Esophagus squamous epithelium (tissue), 5 donors: ENCODE measurements at regions not wholly inside any gene's neighbourhood (a gene's known extent, or its start where the extent isn't known, plus 50 kb on each side); places are given as distances from the start of the nearest gene placed in this dataset.

ENCODE experiments used
- DNase-seq: peaks from one replicate; lab custom pipeline; 2025; lab: John Stamatoyannopoulos, UW
- H3K27ac ChIP-seq, 4 donors: fragments of 200-600 bp; sonication (generic); one replicate each; pipeline ENCODE4 v1.5.1; 2016 to 2019; ENCODE audit warnings: mild to moderate bottlenecking in 1 of 4
- H3K27me3 ChIP-seq, 4 donors: fragments of 200-600 bp; sonication (generic); 1 replicate in 3 of 4; 2 replicates in 1 of 4; pipeline versions ENCODE4 v1.5.1 to v1.6.0; 2017 to 2021; ENCODE audit warnings: antibody characterized with exemption in 1 of 4
- H3K36me3 ChIP-seq, 3 donors: fragments of 200-600 bp; sonication (generic); one replicate each; pipeline ENCODE4 v1.5.1; 2016 to 2019
- H3K4me1 ChIP-seq, 3 donors: fragments of 200-600 bp; sonication (generic); one replicate each; pipeline ENCODE4 v1.5.1; 2017 to 2019
- H3K4me3 ChIP-seq, 4 donors: fragments of 200-600 bp; sonication (generic); 1 replicate in 3 of 4; 2 replicates in 1 of 4; pipeline ENCODE4 v1.5.1; 2016 to 2019; ENCODE audit warnings: mild to moderate bottlenecking in 2 of 4, moderate library complexity in 1 of 4
- H3K9me3 ChIP-seq, 3 donors: fragments of 200-600 bp; sonication (generic); one replicate each; pipeline ENCODE4 v1.5.1; 2016 to 2019
- POLR2A ChIP-seq, 4 donors: fragments of 450-650 bp; IDR thresholded peaks; one replicate each; pipeline ENCODE4 v1.6.1; 2017; ENCODE audit warnings: antibody characterized with exemption in 4 of 4, mild to moderate bottlenecking in 4 of 4, moderate library complexity in 3 of 4
- WGBS, 2 donors: methylation state at CpG; one replicate each; pipeline ENCODE4 v1.1.5; 2018; 5-methylcytosine and 5-hydroxymethylcytosine counted together
- intact Hi-C: fragments of 100-400 bp; cut with DNase I; formaldehyde crosslinking; loops from one replicate; pipeline ENCODE4 v1.15.0; 2022
- TF ChIP-seq, protein P1 (sequence below), 6 experiments: fragments of 450-650 bp in 4 of 6; fragments of 200-600 bp in 2 of 6; sonication (generic) in 2 of 6; IDR thresholded peaks; one replicate each; pipeline ENCODE4 v1.5.1; 2016 to 2019; ENCODE audit warnings: antibody characterized with exemption in 6 of 6, mild to moderate bottlenecking in 4 of 6, moderate library complexity in 4 of 6
- donor health status: DM: yes; HTN: yes; CAD: no.

DNA sequence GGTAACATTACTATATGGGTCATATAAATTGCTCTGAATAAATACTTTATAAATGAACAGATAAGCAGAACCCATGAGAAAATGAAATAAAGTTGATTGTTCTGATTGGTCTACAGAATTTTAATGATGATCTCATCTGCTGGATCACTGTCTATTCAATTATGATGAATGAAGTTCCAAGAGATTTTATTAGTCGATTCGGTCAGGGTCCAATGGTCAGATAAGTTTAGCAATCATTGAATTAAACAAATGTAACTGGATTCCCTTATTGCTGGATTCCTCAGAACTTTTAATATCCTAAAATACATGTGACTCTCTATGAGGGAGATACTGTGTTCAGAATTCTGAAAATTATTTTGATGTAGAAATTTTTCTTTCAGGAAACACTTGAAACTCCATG is 715.2 kb downstream of the EPM2A start:
- Histone ChIP-seq H3K4me3 (no peak overlapping the region), H3K27me3 (no peaks in the 10 kb centered on the region), H3K4me1 (peaks cover 0 to 8% (median 0%) of the 10 kb centered on the region in 3 donors), H3K36me3 (no peaks in the 10 kb centered on the region), H3K9me3 (no peaks in the 10 kb centered on the region), H3K27ac (no peak overlapping the region)
- intact Hi-C loops: no loop called here
- 94 to 100% methylated on average over 2 of the region's 2 CpGs for WGBS, 2 donors
- TF ChIP-seq POLR2A (IDR thresholded peaks at IDR 0.05): no peak
- TF ChIP-seq, protein P1, sequence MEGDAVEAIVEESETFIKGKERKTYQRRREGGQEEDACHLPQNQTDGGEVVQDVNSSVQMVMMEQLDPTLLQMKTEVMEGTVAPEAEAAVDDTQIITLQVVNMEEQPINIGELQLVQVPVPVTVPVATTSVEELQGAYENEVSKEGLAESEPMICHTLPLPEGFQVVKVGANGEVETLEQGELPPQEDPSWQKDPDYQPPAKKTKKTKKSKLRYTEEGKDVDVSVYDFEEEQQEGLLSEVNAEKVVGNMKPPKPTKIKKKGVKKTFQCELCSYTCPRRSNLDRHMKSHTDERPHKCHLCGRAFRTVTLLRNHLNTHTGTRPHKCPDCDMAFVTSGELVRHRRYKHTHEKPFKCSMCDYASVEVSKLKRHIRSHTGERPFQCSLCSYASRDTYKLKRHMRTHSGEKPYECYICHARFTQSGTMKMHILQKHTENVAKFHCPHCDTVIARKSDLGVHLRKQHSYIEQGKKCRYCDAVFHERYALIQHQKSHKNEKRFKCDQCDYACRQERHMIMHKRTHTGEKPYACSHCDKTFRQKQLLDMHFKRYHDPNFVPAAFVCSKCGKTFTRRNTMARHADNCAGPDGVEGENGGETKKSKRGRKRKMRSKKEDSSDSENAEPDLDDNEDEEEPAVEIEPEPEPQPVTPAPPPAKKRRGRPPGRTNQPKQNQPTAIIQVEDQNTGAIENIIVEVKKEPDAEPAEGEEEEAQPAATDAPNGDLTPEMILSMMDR (IDR thresholded peaks at IDR 0.05): no peak
- DNase-seq: no peak

DNA sequence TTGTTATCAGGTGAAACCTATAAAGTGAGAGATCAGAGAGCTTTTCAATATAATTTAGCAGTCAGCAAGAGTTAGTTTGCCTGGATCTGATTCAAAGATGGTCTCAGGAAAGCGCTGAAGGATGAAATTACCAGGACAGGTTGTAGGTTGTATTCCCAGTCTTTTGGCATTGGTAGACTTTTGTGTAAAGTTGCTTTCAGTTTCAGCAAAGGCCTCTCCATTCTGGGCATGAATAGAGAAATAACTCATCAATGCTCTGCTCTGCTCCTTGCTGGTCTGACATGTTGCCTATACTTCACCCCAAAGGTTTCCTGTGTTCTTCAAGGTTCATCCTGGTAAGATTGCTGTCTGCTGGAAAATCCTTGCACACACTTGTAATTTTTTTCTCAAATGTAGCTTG is 714.8 kb downstream of the EPM2A start:
- no peaks in the 10 kb centered on the region for H3K27me3 ChIP-seq
- TF ChIP-seq POLR2A (IDR thresholded peaks at IDR 0.05): no peak
- TF ChIP-seq, protein P1 (IDR thresholded peaks at IDR 0.05): no peak
- H3K9me3 ChIP-seq: no peaks in the 10 kb centered on the region
- H3K4me1 ChIP-seq: peaks cover 0 to 7% (median 0%) of the 10 kb centered on the region in 3 donors
- H3K27ac ChIP-seq: no peak overlapping the region
- no peak for DNase-seq
- no peak overlapping the region for H3K4me3 ChIP-seq
- intact Hi-C loops: no loop called here
- H3K36me3 ChIP-seq: no peaks in the 10 kb centered on the region
- 71 to 80% methylated on average over 1 of the region's 1 CpG for WGBS, 2 donors

DNA sequence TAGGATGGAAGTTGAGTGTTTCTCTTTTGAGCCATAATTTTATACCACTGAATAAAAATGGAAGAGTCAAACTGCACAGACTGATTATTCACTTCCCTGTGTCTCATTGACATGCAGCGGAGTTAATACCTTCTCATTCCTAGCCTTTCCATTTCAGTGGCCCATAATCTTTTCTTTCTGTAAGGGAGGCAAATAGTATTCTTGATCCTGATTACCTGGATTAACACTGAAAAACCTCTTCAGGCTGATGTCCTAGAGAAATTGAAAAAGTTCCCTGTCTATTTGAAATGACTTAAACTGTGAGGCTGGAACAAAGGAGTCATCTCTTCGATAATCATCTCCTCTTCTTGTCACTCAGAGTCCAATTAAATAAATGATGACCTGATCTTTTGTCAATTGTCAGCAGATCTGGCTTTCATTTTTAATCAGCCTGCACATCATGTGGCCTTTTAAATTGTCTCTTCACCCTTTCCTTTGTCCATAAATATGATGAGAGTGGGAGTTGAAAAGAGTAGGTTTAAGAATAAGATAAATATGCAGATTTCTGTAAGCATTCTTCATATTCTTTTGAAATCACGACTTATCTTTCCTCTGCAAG is 713.0 kb downstream of the EPM2A start:
- intact Hi-C loops: no loop called here
- TF ChIP-seq POLR2A (IDR thresholded peaks at IDR 0.05): no peak
- TF ChIP-seq, protein P1 (IDR thresholded peaks at IDR 0.05): no peak
- no peak for DNase-seq
- no peak overlapping the region for H3K4me3 ChIP-seq
- WGBS, 2 donors: 66 to 68% methylated on average over 3 of the region's 3 CpGs
- no peaks in the 10 kb centered on the region for H3K36me3 ChIP-seq
- H3K27ac ChIP-seq: no peak overlapping the region
- no peaks in the 10 kb centered on the region for H3K4me1 ChIP-seq
- no peaks in the 10 kb centered on the region for H3K27me3 ChIP-seq
- H3K9me3 ChIP-seq: no peaks in the 10 kb centered on the region

DNA sequence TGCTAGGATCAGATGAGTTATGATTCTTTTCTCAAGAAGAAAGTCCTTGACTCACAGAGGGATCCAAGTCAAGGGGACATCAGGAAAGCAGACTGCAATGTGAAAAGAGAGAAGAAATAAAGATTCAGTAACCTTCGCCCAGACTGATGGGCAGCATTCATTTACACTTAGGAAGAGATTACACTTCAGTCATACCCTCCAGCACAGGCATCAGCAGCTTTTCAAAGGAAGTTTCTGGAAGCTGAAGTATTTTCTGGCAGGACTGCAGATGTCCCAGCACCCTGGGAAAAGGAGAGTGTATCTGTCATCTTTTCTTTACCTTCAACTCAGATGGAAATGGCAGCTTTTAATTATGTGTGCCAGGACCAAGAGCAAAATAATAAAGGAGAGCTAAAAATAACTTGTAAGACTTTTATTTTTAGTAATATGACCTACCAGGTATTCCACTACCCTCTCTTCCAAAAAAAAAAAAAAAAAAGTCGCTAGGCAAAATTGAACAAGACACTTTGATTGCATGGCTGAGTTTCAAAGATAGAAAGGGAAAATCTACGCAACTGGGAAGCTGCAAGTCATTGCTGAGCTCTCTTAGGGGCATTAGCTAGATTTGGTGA is 712.1 kb downstream of the EPM2A start:
- Histone ChIP-seq H3K27ac (no peak overlapping the region), H3K4me1 (no peaks in the 10 kb centered on the region), H3K4me3 (no peak overlapping the region), H3K36me3 (no peaks in the 10 kb centered on the region), H3K27me3 (no peaks in the 10 kb centered on the region), H3K9me3 (no peaks in the 10 kb centered on the region)
- DNase-seq: no peak
- intact Hi-C loops: no loop called here
- TF ChIP-seq, protein P1 (IDR thresholded peaks at IDR 0.05): no peak
- no peak for TF ChIP-seq POLR2A (IDR thresholded peaks at IDR 0.05)
- 81 to 82% methylated on average over 3 of the region's 3 CpGs for WGBS, 2 donors

DNA sequence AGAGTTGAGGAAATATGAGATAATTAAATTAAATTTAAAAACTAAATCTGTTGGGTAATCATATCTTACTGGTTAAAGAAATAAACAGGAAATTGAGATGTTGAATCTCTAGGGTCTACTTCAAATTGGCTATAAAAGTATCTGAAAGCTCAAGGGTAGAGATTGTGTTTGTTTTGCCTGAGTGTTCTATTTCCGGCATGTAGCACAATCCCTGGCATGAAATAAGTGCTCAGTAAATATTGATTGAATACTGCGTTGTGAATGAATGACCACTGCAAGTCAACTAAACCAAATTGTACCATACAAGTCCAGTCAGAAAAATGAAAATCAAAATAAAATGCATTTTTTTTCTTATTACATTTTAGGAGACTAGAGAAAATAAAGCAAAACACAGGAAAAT is 709.8 kb downstream of the EPM2A start:
- H3K27ac ChIP-seq: no peak overlapping the region
- no peak overlapping the region for H3K4me3 ChIP-seq
- no peaks in the 10 kb centered on the region for H3K9me3 ChIP-seq
- H3K36me3 ChIP-seq: no peaks in the 10 kb centered on the region
- no peaks in the 10 kb centered on the region for H3K27me3 ChIP-seq
- intact Hi-C loops: no loop called here
- TF ChIP-seq, protein P1 (IDR thresholded peaks at IDR 0.05): no peak
- no peak for DNase-seq
- H3K4me1 ChIP-seq: no peaks in the 10 kb centered on the region
- WGBS, 2 donors: 59 to 70% methylated on average over 2 of the region's 2 CpGs
